HCT116 (cell line): ENCODE measurements at regions not wholly inside any gene's neighbourhood (a gene's known extent, or its start where the extent isn't known, plus 50 kb on each side); places are given as distances from the start of the nearest gene placed in this dataset.

Experiments used
- CTCF ChIP-seq, 3 experiments: fragments of 200-600 bp in 1 of 3; sonication (generic) in 1 of 3; IDR thresholded peaks in 2 of 3; conservative IDR thresholded peaks in 1 of 3; 2 replicates each; pipeline ENCODE4 v1.5.1; 2012 to 2017; ENCODE audit warnings: low read depth in 2 of 3, low read length in 2 of 3, antibody characterized with exemption in 1 of 3, borderline replicate concordance in 1 of 3, control low read depth in 1 of 3, mild to moderate bottlenecking in 1 of 3, mixed read lengths in 1 of 3, mixed run types in 1 of 3, moderate library complexity in 1 of 3; ENCODE audit not compliant: insufficient read depth in 1 of 3
- EGR1 ChIP-seq: IDR thresholded peaks from 2 replicates; pipeline ENCODE4 v1.6.1; 2012; ENCODE audit warnings: low read depth
- EZH2phosphoT487 ChIP-seq: fragments of 200-600 bp; IDR thresholded peaks from 2 replicates; pipeline ENCODE4 v1.6.1; 2018; ENCODE audit warnings: antibody characterized with exemption, borderline replicate concordance
- MAX ChIP-seq: IDR thresholded peaks from 2 replicates; pipeline ENCODE4 v1.6.1; 2012
- POLR2A ChIP-seq: IDR thresholded peaks from 2 replicates; pipeline ENCODE4 v1.7.0; 2011; ENCODE audit warnings: borderline replicate concordance; ENCODE audit not compliant: insufficient read depth, insufficient read length; ENCODE audit errors: extremely low read depth
- RAD21 ChIP-seq: IDR thresholded peaks from 2 replicates; pipeline ENCODE4 v1.6.1; 2012; ENCODE audit warnings: low read depth, mild to moderate bottlenecking
- REST ChIP-seq: IDR thresholded peaks from 2 replicates; pipeline ENCODE4 v1.6.1; 2012; ENCODE audit warnings: low read depth
- TCF7L2 ChIP-seq: IDR thresholded peaks from 2 replicates; pipeline ENCODE4 v1.7.0; 2011; ENCODE audit warnings: borderline replicate concordance, inconsistent platforms; ENCODE audit not compliant: insufficient read depth, insufficient read length; ENCODE audit errors: extremely low read depth

GRCh38 chr4:41329361-41329760 lies 72.6 kb downstream of the UCHL1 start:
- TF ChIP-seq CTCF (IDR thresholded peaks at IDR 0.05 in 2 of 3, conservative IDR thresholded peaks at IDR 0.05 in 1 of 3; ENCODE audit: borderline replicate concordance in 1 of 3, insufficient read depth in 1 of 3, low read depth in 2 of 3, low read length in 2 of 3), result no peak
- no peak for TF ChIP-seq REST
- TF ChIP-seq EGR1, result no peak
- TF ChIP-seq POLR2A, result no peak
- no peak for TF ChIP-seq RAD21
- TF ChIP-seq EZH2phosphoT487, result no peak
- no peak for TF ChIP-seq MAX
- no peak for TF ChIP-seq TCF7L2
